ENCODE measurements at regions not wholly inside any gene's neighbourhood (a gene's known extent, or its start where the extent isn't known, plus 50 kb on each side); places are given as distances from the start of the nearest gene placed in this dataset.

DNA sequence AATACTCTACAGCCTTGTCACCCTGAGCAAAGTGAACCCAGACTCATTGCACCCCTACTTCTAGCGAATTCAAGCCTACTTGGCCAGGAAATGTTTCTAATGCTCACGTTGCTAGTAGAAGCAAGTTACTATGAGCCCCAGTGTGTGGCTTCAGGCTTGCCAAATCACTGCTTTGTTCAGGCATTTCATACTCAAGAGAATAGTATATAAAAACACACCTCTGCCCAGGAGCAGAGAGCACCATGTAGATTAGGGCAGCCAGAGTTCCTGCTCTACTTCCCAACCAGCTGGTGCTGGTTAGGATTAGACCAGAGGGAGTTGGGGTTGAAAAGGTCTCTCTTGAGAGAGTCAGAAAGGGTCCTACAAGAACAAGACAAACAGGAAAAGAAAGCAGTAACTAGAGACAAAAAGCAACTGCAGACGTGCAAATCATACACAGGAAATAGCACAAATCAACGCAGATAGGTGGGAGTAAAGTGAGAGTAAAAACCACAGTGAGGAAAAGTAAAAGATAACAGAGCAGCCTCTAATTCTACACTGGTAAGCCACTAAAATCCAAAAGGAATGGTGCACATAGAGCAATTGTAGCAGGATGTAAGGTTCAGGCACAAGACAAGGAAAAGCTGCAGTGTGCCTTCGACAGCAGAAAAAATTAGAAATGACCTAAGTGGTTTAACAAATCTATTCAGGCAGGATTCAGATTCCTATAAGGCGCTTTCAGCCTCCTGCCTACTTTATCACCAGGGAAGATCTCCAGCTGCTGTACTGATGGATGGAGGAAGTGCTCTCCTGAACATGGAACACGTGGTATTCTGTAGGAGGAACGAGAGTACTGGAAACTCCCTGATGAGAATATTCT, 49.6 kb upstream of the KIF2A start:
- DNase-seq (ENCODE audit: low read depth), result no peak
- TF ChIP-seq, protein P1, sequence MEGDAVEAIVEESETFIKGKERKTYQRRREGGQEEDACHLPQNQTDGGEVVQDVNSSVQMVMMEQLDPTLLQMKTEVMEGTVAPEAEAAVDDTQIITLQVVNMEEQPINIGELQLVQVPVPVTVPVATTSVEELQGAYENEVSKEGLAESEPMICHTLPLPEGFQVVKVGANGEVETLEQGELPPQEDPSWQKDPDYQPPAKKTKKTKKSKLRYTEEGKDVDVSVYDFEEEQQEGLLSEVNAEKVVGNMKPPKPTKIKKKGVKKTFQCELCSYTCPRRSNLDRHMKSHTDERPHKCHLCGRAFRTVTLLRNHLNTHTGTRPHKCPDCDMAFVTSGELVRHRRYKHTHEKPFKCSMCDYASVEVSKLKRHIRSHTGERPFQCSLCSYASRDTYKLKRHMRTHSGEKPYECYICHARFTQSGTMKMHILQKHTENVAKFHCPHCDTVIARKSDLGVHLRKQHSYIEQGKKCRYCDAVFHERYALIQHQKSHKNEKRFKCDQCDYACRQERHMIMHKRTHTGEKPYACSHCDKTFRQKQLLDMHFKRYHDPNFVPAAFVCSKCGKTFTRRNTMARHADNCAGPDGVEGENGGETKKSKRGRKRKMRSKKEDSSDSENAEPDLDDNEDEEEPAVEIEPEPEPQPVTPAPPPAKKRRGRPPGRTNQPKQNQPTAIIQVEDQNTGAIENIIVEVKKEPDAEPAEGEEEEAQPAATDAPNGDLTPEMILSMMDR (conservative IDR thresholded peaks at IDR 0.05; ENCODE audit: low read depth, low read length), result no peak
- H3K4me3 ChIP-seq (ENCODE audit: low read length), result no peak overlapping the region

Data from retinal pigment epithelial cell (primary cell).